Epithelial cell of proximal tubule (primary cell): ENCODE measurements at regions not wholly inside any gene's neighbourhood (a gene's known extent, or its start where the extent isn't known, plus 50 kb on each side); places are given as distances from the start of the nearest gene placed in this dataset.
"Not testable (repeated sequence)": the region's sequence is repeated elsewhere in the genome, so short reads cannot be mapped to it uniquely, and the experiment has no call there.

Source experiments
- DNase-seq: peaks from one replicate; pipeline ENCODE4 v3.0.0-alpha.2; 2011; ENCODE audit warnings: low read depth
- H3K4me3 ChIP-seq: 2 replicates; pipeline ENCODE4 v1.5.1; 2011; ENCODE audit warnings: low read depth, mild to moderate bottlenecking, low read length
- CTCF ChIP-seq: conservative IDR thresholded peaks from 2 replicates; pipeline ENCODE4 v1.5.1; 2012; ENCODE audit warnings: low read depth, mild to moderate bottlenecking, low read length

GRCh38 chr15:30791239-30792175, 112.2 kb upstream of the FAN1 start:
- no peak for DNase-seq
- H3K4me3 ChIP-seq: no peak overlapping the region

GRCh38 chr15:30792843-30793242, 110.9 kb upstream of the FAN1 start:
- DNase-seq, H3K4me3 ChIP-seq: not testable (repeated sequence)

More at GRCh38 chr15:30791239-30792175, 112.2 kb upstream of the FAN1 start:
- TF ChIP-seq CTCF: no peak

- no peak for TF ChIP-seq CTCF
- no peak for DNase-seq
- H3K4me3 ChIP-seq: no peak overlapping the region
Measured at GRCh38 chr15:30794388-30794787, 109.3 kb upstream of the FAN1 start.

- not testable (repeated sequence) for DNase-seq, H3K4me3 ChIP-seq
- TF ChIP-seq CTCF: peak; percentile 36
Measured at GRCh38 chr15:30799565-30799964, 104.2 kb upstream of the FAN1 start.

GRCh38 chr15:30801140-30801895, 102.4 kb upstream of the FAN1 start:
- DNase-seq, H3K4me3 ChIP-seq: not testable (repeated sequence)

- DNase-seq, H3K4me3 ChIP-seq: not testable (repeated sequence)
Measured at GRCh38 chr15:30802001-30802400, 101.7 kb upstream of the FAN1 start.

- not testable (repeated sequence) for DNase-seq, H3K4me3 ChIP-seq
Measured at GRCh38 chr15:30803703-30804102, 100.0 kb upstream of the FAN1 start.

GRCh38 chr15:30816430-30816829, 87.3 kb upstream of the FAN1 start:
- TF ChIP-seq CTCF: no peak
- no peak for DNase-seq
- H3K4me3 ChIP-seq: no peak overlapping the region

- peak overlapping the region; percentile 9 for H3K4me3 ChIP-seq
- not testable (repeated sequence) for DNase-seq
Measured at GRCh38 chr15:30823068-30823813, 80.5 kb upstream of the FAN1 start.
